ENCODE measurements at regions not wholly inside any gene's neighbourhood (a gene's known extent, or its start where the extent isn't known, plus 50 kb on each side); places are given as distances from the start of the nearest gene placed in this dataset.

DNA sequence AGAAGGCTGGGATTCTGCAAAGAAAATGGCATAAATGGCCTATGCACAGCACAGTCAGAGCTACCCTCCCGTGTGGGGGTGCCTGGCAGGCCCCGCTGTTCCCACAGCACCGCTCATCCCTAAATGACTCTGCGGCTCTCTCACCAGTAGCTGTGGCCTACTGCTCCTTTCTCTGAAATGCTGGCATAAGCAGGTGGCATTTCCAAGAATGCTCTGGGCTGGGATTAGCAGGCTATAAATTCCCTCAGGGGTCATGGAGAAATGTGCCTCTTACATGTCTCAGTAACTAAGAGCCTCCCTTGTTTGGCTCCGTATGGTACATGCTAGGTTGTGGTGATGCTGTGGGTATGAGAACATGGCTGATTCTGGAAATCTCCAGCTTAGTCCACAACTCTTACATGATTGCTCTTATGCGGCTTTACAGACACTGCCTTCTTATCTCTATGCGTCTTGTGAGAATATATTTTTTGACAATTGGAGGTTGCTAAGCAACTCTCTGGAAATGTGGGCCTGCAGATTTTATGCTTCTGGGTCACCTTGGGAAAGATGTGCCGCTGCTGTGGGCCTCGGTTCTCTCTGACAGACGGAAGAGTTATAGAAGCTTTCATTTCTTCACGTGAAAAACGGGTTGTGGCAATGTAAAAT lies 80.3 kb upstream of the GATA6 start:
- no peak for TF ChIP-seq BACH1 (IDR thresholded peaks at IDR 0.05; ENCODE audit: borderline replicate concordance)
- TF ChIP-seq HDAC6 (IDR thresholded peaks at IDR 0.05; ENCODE audit: unreplicated experiment) = no peak
- no peak for TF ChIP-seq CEBPB (IDR thresholded peaks at IDR 0.05; ENCODE audit: borderline replicate concordance in 1 of 2, low read depth in 2 of 2, low read length in 2 of 2)
- no peak for TF ChIP-seq LARP7 (IDR thresholded peaks at IDR 0.05)
- TF ChIP-seq CBX3 (IDR thresholded peaks at IDR 0.05; ENCODE audit: borderline replicate concordance, low read depth) = no peak
- TF ChIP-seq ESRRA (IDR thresholded peaks at IDR 0.05; ENCODE audit: low read length) = no peak
- no peak for TF ChIP-seq CREB1 (IDR thresholded peaks at IDR 0.05; ENCODE audit: low read depth)
- TF ChIP-seq CHD4 (IDR thresholded peaks at IDR 0.05) = no peak
- TF ChIP-seq HDAC2 (IDR thresholded peaks at IDR 0.05) = no peak
- TF ChIP-seq ZBED1 (IDR thresholded peaks at IDR 0.05; ENCODE audit: borderline replicate concordance) = no peak
- TF ChIP-seq RFX5 (IDR thresholded peaks at IDR 0.05; ENCODE audit: low read depth, low read length) = no peak
- no peaks in the 10 kb centered on the region for H3K9me3 ChIP-seq (replicated peaks; ENCODE audit: control insufficient read depth, insufficient read depth, low read length)
- ChIA-PET CTCF (no interaction called here), POLR2A (no interaction called here), SMC1A (ENCODE audit: uncharacterized antibody, unreplicated experiment) (no interaction called here), RAD21 (ENCODE audit: unreplicated experiment) (no interaction called here)
- no peaks in the 10 kb centered on the region for H3K36me3 ChIP-seq (ENCODE audit: control insufficient read depth in 2 of 2, insufficient read depth in 2 of 2, low read length in 1 of 2)
- DNase-seq (ENCODE audit: low read depth, low spot score) (no peak), ATAC-seq (no peak), FAIRE-seq (no peak)
- H3K4me1 ChIP-seq (ENCODE audit: control insufficient read depth, insufficient read depth, low read length) = no peaks in the 10 kb centered on the region
- WGBS (ENCODE audit: insufficient coverage, insufficient replicate concordance, low lambda C conversion rate, missing lambda C conversion rate) = 35% methylated on average over 12 of the region's 12 CpGs
- H3K4me2 ChIP-seq (ENCODE audit: control insufficient read depth, insufficient read depth) = no peak overlapping the region
- H3K9ac ChIP-seq (ENCODE audit: control insufficient read depth, insufficient read depth, low read length) = no peak overlapping the region
- in situ Hi-C loops (cut with MboI) (no loop called here), intact Hi-C loops (cut with micrococcal nuclease; ENCODE audit: unreplicated experiment) (no loop called here)
- H3K79me2 ChIP-seq (ENCODE audit: control insufficient read depth, insufficient read depth, low read length) = no peaks in the 10 kb centered on the region
- no TSS peak for BruUV-seq (replicated peaks)
- H3K27me3 ChIP-seq (replicated peaks in 1 of 2; ENCODE audit: control insufficient read depth in 2 of 2, insufficient read depth in 2 of 2, low read length in 1 of 2) = peaks cover 0 to 3% of the 10 kb centered on the region in 2 experiments; a peak in 3 of 4 replicates
- no peak overlapping the region for H3K4me3 ChIP-seq
- H3K27ac ChIP-seq (ENCODE audit: control insufficient read depth, insufficient read depth) = no peak overlapping the region
- no peaks in the 10 kb centered on the region for H4K20me1 ChIP-seq (ENCODE audit: control insufficient read depth, insufficient read depth)
- H2AFZ ChIP-seq (ENCODE audit: control insufficient read depth, low read depth, low read length) = no peak overlapping the region
